Activated B cell treated with CpG ODN at 0.5 μM for 24 hours (primary cell): ENCODE measurements at regions not wholly inside any gene's neighbourhood (a gene's known extent, or its start where the extent isn't known, plus 50 kb on each side); places are given as distances from the start of the nearest gene placed in this dataset.

Experiments
- ATAC-seq: fragments of 200-7000 bp; cut with Tn5 transposase; one replicate; pipeline ENCODE4 v1.10.0; 2021; ENCODE audit warnings: low read depth, mild to moderate bottlenecking, moderate library complexity
- CTCF ChIA-PET: fragments of 350-600 bp; sonication (Branson Sonifier 250); formaldehyde crosslinking; loops from one replicate; lab custom pipeline; 2021; ENCODE audit warnings: antibody characterized with exemption; lab: Charles Lee
- POLR2A ChIA-PET: fragments of 350-600 bp; sonication (Branson Sonifier 250); formaldehyde crosslinking; loops from one replicate; lab custom pipeline; 2021; ENCODE audit warnings: antibody characterized with exemption; lab: Charles Lee
- DNase-seq: peaks from one replicate; pipeline ENCODE4 v3.0.0; 2022
- H3K27ac Mint-ChIP-seq: one replicate; pipeline ENCODE4 v1.8.0; 2020; ENCODE audit warnings: mixed read lengths
- H3K27me3 Mint-ChIP-seq: one replicate; pipeline ENCODE4 v1.8.0; 2021; ENCODE audit warnings: mixed read lengths
- H3K36me3 Mint-ChIP-seq: one replicate; pipeline ENCODE4 v1.8.0; 2021; ENCODE audit warnings: low read depth, mixed read lengths
- H3K4me1 Mint-ChIP-seq: one replicate; pipeline ENCODE4 v1.8.0; 2021; ENCODE audit warnings: mixed read lengths
- H3K4me3 Mint-ChIP-seq: one replicate; pipeline ENCODE4 v1.8.0; 2020; ENCODE audit warnings: mild to moderate bottlenecking, mixed read lengths
- H3K9me3 Mint-ChIP-seq: one replicate; pipeline ENCODE4 v1.8.0; 2020; ENCODE audit warnings: mixed read lengths
- CTCF ChIP-seq: fragments of 200-600 bp; IDR thresholded peaks from one replicate; pipeline ENCODE4 v1.8.0; 2022; ENCODE audit warnings: antibody characterized with exemption, mild to moderate bottlenecking
- intact Hi-C: fragments of 100-400 bp; cut with micrococcal nuclease; formaldehyde crosslinking; loops from one replicate; pipeline ENCODE4 v1.15.1; 2024

GRCh38 chr12:30219047-30219446 is 435.3 kb upstream of the TMTC1 start:
- Mint-ChIP-seq H3K9me3 (peaks cover 5% of the 10 kb centered on the region), H3K4me1 (no peaks in the 10 kb centered on the region), H3K4me3 (no peak overlapping the region), H3K27ac (no peak overlapping the region), H3K36me3 (no peaks in the 10 kb centered on the region), H3K27me3 (no peaks in the 10 kb centered on the region)
- intact Hi-C loops = no loop called here
- ATAC-seq = no peak
- no peak for TF ChIP-seq CTCF
- ChIA-PET POLR2A (no interaction called here), CTCF (no interaction called here)
- no peak for DNase-seq

- Mint-ChIP-seq H3K4me3 (no peak overlapping the region), H3K27ac (no peak overlapping the region), H3K36me3 (no peaks in the 10 kb centered on the region), H3K27me3 (no peaks in the 10 kb centered on the region), H3K9me3 (no peaks in the 10 kb centered on the region), H3K4me1 (no peaks in the 10 kb centered on the region)
- POLR2A ChIA-PET = no interaction called here
- ATAC-seq (no peak), DNase-seq (no peak)
- no peak for TF ChIP-seq CTCF
- intact Hi-C loops = no loop called here
- CTCF ChIA-PET = no interaction called here
Measured at GRCh38 chr12:30218073-30218472, 434.3 kb upstream of the TMTC1 start.

- Mint-ChIP-seq H3K9me3 (no peaks in the 10 kb centered on the region), H3K36me3 (no peaks in the 10 kb centered on the region), H3K27ac (no peak overlapping the region), H3K27me3 (no peaks in the 10 kb centered on the region), H3K4me1 (no peaks in the 10 kb centered on the region), H3K4me3 (no peak overlapping the region)
- no peak for DNase-seq
- ChIA-PET CTCF (no interaction called here), POLR2A (no interaction called here)
- intact Hi-C loops = no loop called here
- TF ChIP-seq CTCF = no peak
- ATAC-seq = no peak
Measured at GRCh38 chr12:30213166-30213565, 429.4 kb upstream of the TMTC1 start.

- intact Hi-C loops = no loop called here
- no peak for DNase-seq
- H3K4me1 Mint-ChIP-seq = no peaks in the 10 kb centered on the region
- ATAC-seq = no peak
- H3K36me3 Mint-ChIP-seq = no peaks in the 10 kb centered on the region
- TF ChIP-seq CTCF = no peak
- no peaks in the 10 kb centered on the region for H3K9me3 Mint-ChIP-seq
- H3K27me3 Mint-ChIP-seq = no peaks in the 10 kb centered on the region
- no peak overlapping the region for H3K4me3 Mint-ChIP-seq
- ChIA-PET CTCF (no interaction called here), POLR2A (no interaction called here)
- H3K27ac Mint-ChIP-seq = no peak overlapping the region
Measured at GRCh38 chr12:30211743-30212142, 428.0 kb upstream of the TMTC1 start.

GRCh38 chr12:30203981-30204380 is 420.2 kb upstream of the TMTC1 start:
- DNase-seq (no peak), ATAC-seq (no peak)
- POLR2A ChIA-PET = no interaction called here
- no peaks in the 10 kb centered on the region for H3K4me1 Mint-ChIP-seq
- H3K27me3 Mint-ChIP-seq = peaks cover 6% of the 10 kb centered on the region
- H3K4me3 Mint-ChIP-seq = no peak overlapping the region
- peaks cover 2% of the 10 kb centered on the region for H3K9me3 Mint-ChIP-seq
- TF ChIP-seq CTCF = no peak
- CTCF ChIA-PET = no interaction called here
- H3K27ac Mint-ChIP-seq = no peak overlapping the region
- intact Hi-C loops = no loop called here
- H3K36me3 Mint-ChIP-seq = no peaks in the 10 kb centered on the region
